Ishikawa (cell line): ENCODE measurements at regions not wholly inside any gene's neighbourhood (a gene's known extent, or its start where the extent isn't known, plus 50 kb on each side); places are given as distances from the start of the nearest gene placed in this dataset.

Source experiments
- TAF1 ChIP-seq: IDR thresholded peaks from 2 replicates; pipeline ENCODE4 v1.6.1; 2012; ENCODE audit warnings: low read depth, mild to moderate bottlenecking
- TF ChIP-seq, protein P1 (sequence below): IDR thresholded peaks from 2 replicates; pipeline ENCODE4 v1.6.1; 2012; ENCODE audit warnings: low read depth, mild to moderate bottlenecking

DNA sequence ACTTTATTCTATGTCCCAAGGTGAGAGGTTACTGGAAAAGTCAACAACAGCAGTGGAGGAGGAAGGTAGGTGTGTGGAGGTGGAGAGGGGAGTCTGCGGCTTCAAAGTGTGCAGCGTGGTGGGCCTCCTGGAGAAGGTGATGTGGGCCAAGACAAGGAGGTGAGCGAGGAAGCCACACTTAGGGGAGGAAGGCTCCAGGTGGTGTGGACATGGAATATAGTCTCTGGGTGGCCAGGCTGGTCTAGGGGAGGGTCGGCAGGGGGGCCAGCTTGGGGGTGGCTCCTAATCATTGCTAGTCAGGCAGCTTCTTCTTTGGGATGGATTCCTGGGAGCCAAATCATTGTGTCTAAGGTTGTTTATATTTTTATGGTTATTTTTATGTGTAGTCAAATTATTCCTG, 111.5 kb upstream of the CDH4 start:
- TF ChIP-seq, protein P1, sequence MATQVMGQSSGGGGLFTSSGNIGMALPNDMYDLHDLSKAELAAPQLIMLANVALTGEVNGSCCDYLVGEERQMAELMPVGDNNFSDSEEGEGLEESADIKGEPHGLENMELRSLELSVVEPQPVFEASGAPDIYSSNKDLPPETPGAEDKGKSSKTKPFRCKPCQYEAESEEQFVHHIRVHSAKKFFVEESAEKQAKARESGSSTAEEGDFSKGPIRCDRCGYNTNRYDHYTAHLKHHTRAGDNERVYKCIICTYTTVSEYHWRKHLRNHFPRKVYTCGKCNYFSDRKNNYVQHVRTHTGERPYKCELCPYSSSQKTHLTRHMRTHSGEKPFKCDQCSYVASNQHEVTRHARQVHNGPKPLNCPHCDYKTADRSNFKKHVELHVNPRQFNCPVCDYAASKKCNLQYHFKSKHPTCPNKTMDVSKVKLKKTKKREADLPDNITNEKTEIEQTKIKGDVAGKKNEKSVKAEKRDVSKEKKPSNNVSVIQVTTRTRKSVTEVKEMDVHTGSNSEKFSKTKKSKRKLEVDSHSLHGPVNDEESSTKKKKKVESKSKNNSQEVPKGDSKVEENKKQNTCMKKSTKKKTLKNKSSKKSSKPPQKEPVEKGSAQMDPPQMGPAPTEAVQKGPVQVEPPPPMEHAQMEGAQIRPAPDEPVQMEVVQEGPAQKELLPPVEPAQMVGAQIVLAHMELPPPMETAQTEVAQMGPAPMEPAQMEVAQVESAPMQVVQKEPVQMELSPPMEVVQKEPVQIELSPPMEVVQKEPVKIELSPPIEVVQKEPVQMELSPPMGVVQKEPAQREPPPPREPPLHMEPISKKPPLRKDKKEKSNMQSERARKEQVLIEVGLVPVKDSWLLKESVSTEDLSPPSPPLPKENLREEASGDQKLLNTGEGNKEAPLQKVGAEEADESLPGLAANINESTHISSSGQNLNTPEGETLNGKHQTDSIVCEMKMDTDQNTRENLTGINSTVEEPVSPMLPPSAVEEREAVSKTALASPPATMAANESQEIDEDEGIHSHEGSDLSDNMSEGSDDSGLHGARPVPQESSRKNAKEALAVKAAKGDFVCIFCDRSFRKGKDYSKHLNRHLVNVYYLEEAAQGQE: no peak
- TF ChIP-seq TAF1: no peak
